ENCODE measurements at regions not wholly inside any gene's neighbourhood (a gene's known extent, or its start where the extent isn't known, plus 50 kb on each side); places are given as distances from the start of the nearest gene placed in this dataset.
A peak's percentile ranks its signal among the peaks of the same experiment; 100 is the strongest.

- no peak for TF ChIP-seq GABPA (IDR thresholded peaks at IDR 0.05; ENCODE audit: low read depth, low read length)
- TF ChIP-seq GABPA (CRISPR knock-in tag; IDR thresholded peaks at IDR 0.05; ENCODE audit: low read depth), result 0 out of 2 replicates have a peak, but pooled peaks have one; percentile 18
- no peak for TF ChIP-seq STAT5B (CRISPR knock-in tag; IDR thresholded peaks at IDR 0.05)
- peak; percentile 24; the same call in 1 of the 2 replicates for TF ChIP-seq ZNF788 (CRISPR knock-in tag; IDR thresholded peaks at IDR 0.05; ENCODE audit: borderline replicate concordance)
- TF ChIP-seq ZNF704 (CRISPR knock-in tag; IDR thresholded peaks at IDR 0.05; ENCODE audit: borderline replicate concordance), result no peak
- peak; percentile 86 for TF ChIP-seq IKZF5 (CRISPR knock-in tag; IDR thresholded peaks at IDR 0.05)
- TF ChIP-seq AGO1 (IDR thresholded peaks at IDR 0.05; ENCODE audit: low read depth, low read length, poor library complexity, severe bottlenecking), result no peak
- TF ChIP-seq TSC22D2 (CRISPR knock-in tag; IDR thresholded peaks at IDR 0.05; ENCODE audit: borderline replicate concordance), result no peak
- TF ChIP-seq SIX1 (CRISPR knock-in tag; IDR thresholded peaks at IDR 0.05; ENCODE audit: borderline replicate concordance), result peak; percentile 48; the same call in 1 of the 2 replicates
- no peak for TF ChIP-seq ZNF589 (CRISPR knock-in tag; conservative IDR thresholded peaks at IDR 0.05)
- TF ChIP-seq, protein P1, sequence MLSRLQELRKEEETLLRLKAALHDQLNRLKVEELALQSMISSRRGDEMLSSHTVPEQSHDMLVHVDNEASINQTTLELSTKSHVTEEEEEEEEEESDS (CRISPR knock-in tag; IDR thresholded peaks at IDR 0.05; ENCODE audit: borderline replicate concordance), result no peak
- TF ChIP-seq ZNF558 (CRISPR knock-in tag; IDR thresholded peaks at IDR 0.05; ENCODE audit: borderline replicate concordance), result no peak
- TF ChIP-seq ZBTB7B (CRISPR knock-in tag; IDR thresholded peaks at IDR 0.05), result peak; percentile 33; the same call in 1 of the 2 replicates
- 0 out of 2 replicates have a peak, but pooled peaks have one; percentile 26 for TF ChIP-seq ZNF503 (CRISPR knock-in tag; IDR thresholded peaks at IDR 0.05)
- peak; percentile 34 for TF ChIP-seq STAG1 (CRISPR knock-in tag; IDR thresholded peaks at IDR 0.05)
- no peak for TF ChIP-seq GTF3A (CRISPR knock-in tag; conservative IDR thresholded peaks at IDR 0.05)
These were observed 123.7 kb upstream of the CPEB4 start (continued) for GRCh38 chr5:173764332-173765028.

Data from HepG2 (cell line).